GM21825 (cell line): ENCODE measurements at regions not wholly inside any gene's neighbourhood (a gene's known extent, or its start where the extent isn't known, plus 50 kb on each side); places are given as distances from the start of the nearest gene placed in this dataset.

Experiments
- ATAC-seq: cut with Tn5 transposase; IDR thresholded peaks from one replicate; pipeline ENCODE4 v1.9.1; 2021; ENCODE audit warnings: mild to moderate bottlenecking, moderate library complexity; ENCODE audit not compliant: unreplicated experiment

GRCh38 chr11:130638033-130638432, 189.6 kb downstream of the ADAMTS15 start:
- no peak for ATAC-seq

GRCh38 chr11:130638624-130639023, 190.2 kb downstream of the ADAMTS15 start:
- no peak for ATAC-seq

- ATAC-seq, result no peak
Observed at GRCh38 chr11:130639369-130639768, 190.9 kb downstream of the ADAMTS15 start.

- no peak for ATAC-seq
Observed at GRCh38 chr11:130640526-130640925, 192.1 kb downstream of the ADAMTS15 start.

GRCh38 chr11:130641876-130642275, 193.4 kb downstream of the ADAMTS15 start:
- ATAC-seq, result no peak

GRCh38 chr11:130642994-130643393, 194.5 kb downstream of the ADAMTS15 start:
- no peak for ATAC-seq

- ATAC-seq, result no peak
Observed at GRCh38 chr11:130644187-130644586, 195.7 kb downstream of the ADAMTS15 start.

- no peak for ATAC-seq
Observed at GRCh38 chr11:130645164-130645842, 196.9 kb downstream of the ADAMTS15 start.

- ATAC-seq, result no peak
Observed at GRCh38 chr11:130645843-130646197, 197.4 kb downstream of the ADAMTS15 start.

GRCh38 chr11:130646881-130647280, 198.4 kb downstream of the ADAMTS15 start:
- no peak for ATAC-seq

GRCh38 chr11:130647371-130647770, 198.9 kb downstream of the ADAMTS15 start:
- no peak for ATAC-seq

GRCh38 chr11:130649801-130650200, 201.4 kb downstream of the ADAMTS15 start:
- ATAC-seq, result no peak

- no peak for ATAC-seq
Observed at GRCh38 chr11:130650456-130651030, 202.1 kb downstream of the ADAMTS15 start.

GRCh38 chr11:130651066-130651855, 202.8 kb downstream of the ADAMTS15 start:
- ATAC-seq, result no peak

GRCh38 chr11:130652671-130653335, 204.4 kb downstream of the ADAMTS15 start:
- ATAC-seq, result no peak

GRCh38 chr11:130653838-130654636, 205.6 kb downstream of the ADAMTS15 start:
- no peak for ATAC-seq

GRCh38 chr11:130655300-130655699, 206.9 kb downstream of the ADAMTS15 start:
- no peak for ATAC-seq

GRCh38 chr11:130666781-130667251, 218.4 kb downstream of the ADAMTS15 start:
- no peak for ATAC-seq

- ATAC-seq, result no peak
Observed at GRCh38 chr11:130668751-130669150, 220.3 kb downstream of the ADAMTS15 start.

- no peak for ATAC-seq
Observed at GRCh38 chr11:130670200-130670599, 221.8 kb downstream of the ADAMTS15 start.
